ENCODE measurements at regions not wholly inside any gene's neighbourhood (a gene's known extent, or its start where the extent isn't known, plus 50 kb on each side); places are given as distances from the start of the nearest gene placed in this dataset.
A peak's percentile ranks its signal among the peaks of the same experiment; 100 is the strongest.

- intact Hi-C loops (cut with DNase I) = no loop called here
Observed at GRCh38 chr3:170751083-170751898, 118.7 kb downstream of the RPL22L1 start.

GRCh38 chr3:170750478-170750830 is 119.5 kb downstream of the RPL22L1 start:
- Histone ChIP-seq H3K27me3 (no peaks in the 10 kb centered on the region), H3K36me3 (no peaks in the 10 kb centered on the region), H3K27ac (peak overlapping the region; percentile 70), H3K4me1 (peaks cover 27% of the 10 kb centered on the region), H3K4me3 (no peak overlapping the region), H3K9me3 (no peaks in the 10 kb centered on the region)
- intact Hi-C loops (cut with DNase I) = no loop called here
- TF ChIP-seq CTCF (IDR thresholded peaks at IDR 0.05) (no peak), POLR2AphosphoS5 (IDR thresholded peaks at IDR 0.05; ENCODE audit: insufficient read depth in 1 of 2, low read depth in 1 of 2) (no peak), POLR2A (IDR thresholded peaks at IDR 0.05) (no peak)
- no peak for DNase-seq (ENCODE audit: extremely low spot score in 2 of 2)

More at GRCh38 chr3:170751083-170751898, 118.7 kb downstream of the RPL22L1 start:
- Histone ChIP-seq H3K27ac (peak overlapping the region; percentile 70), H3K27me3 (no peaks in the 10 kb centered on the region), H3K9me3 (no peaks in the 10 kb centered on the region), H3K36me3 (no peaks in the 10 kb centered on the region), H3K4me1 (peaks cover 27% of the 10 kb centered on the region), H3K4me3 (no peak overlapping the region)
- TF ChIP-seq POLR2AphosphoS5 (IDR thresholded peaks at IDR 0.05; ENCODE audit: insufficient read depth in 1 of 2, low read depth in 1 of 2) = no peak
- no peak for TF ChIP-seq POLR2A (IDR thresholded peaks at IDR 0.05)
- no peak for TF ChIP-seq CTCF (IDR thresholded peaks at IDR 0.05)
- DNase-seq (ENCODE audit: extremely low spot score in 2 of 2) = no peak

GRCh38 chr3:170749765-170750477 is 120.1 kb downstream of the RPL22L1 start:
- intact Hi-C loops (cut with DNase I) = no loop called here
- H3K36me3 ChIP-seq = no peaks in the 10 kb centered on the region
- H3K9me3 ChIP-seq = no peaks in the 10 kb centered on the region
- H3K27ac ChIP-seq = peak overlapping the region; percentile 70
- H3K27me3 ChIP-seq = no peaks in the 10 kb centered on the region
- no peak overlapping the region for H3K4me3 ChIP-seq
- TF ChIP-seq CTCF (IDR thresholded peaks at IDR 0.05) (no peak), POLR2AphosphoS5 (IDR thresholded peaks at IDR 0.05; ENCODE audit: insufficient read depth in 1 of 2, low read depth in 1 of 2) (no peak), POLR2A (IDR thresholded peaks at IDR 0.05) (no peak)
- peaks cover 27% of the 10 kb centered on the region for H3K4me1 ChIP-seq
- no peak for DNase-seq (ENCODE audit: extremely low spot score in 2 of 2)

- Histone ChIP-seq H3K36me3 (no peaks in the 10 kb centered on the region), H3K27ac (no peak overlapping the region), H3K4me1 (peaks cover 27% of the 10 kb centered on the region), H3K9me3 (no peaks in the 10 kb centered on the region), H3K4me3 (no peak overlapping the region), H3K27me3 (no peaks in the 10 kb centered on the region)
- DNase-seq (ENCODE audit: extremely low spot score in 2 of 2) = no peak
- no peak for TF ChIP-seq POLR2A (IDR thresholded peaks at IDR 0.05)
- intact Hi-C loops (cut with DNase I) = no loop called here
Observed at GRCh38 chr3:170749185-170749584, 120.8 kb downstream of the RPL22L1 start.

GRCh38 chr3:170746175-170746942 is 123.6 kb downstream of the RPL22L1 start:
- intact Hi-C loops (cut with DNase I) = no loop called here
- no peaks in the 10 kb centered on the region for H3K27me3 ChIP-seq

More at GRCh38 chr3:170746175-170746942, 123.6 kb downstream of the RPL22L1 start:
- no peaks in the 10 kb centered on the region for H3K36me3 ChIP-seq
- H3K9me3 ChIP-seq = no peaks in the 10 kb centered on the region
- H3K27ac ChIP-seq = no peak overlapping the region
- H3K4me3 ChIP-seq = no peak overlapping the region
- peaks cover 25% of the 10 kb centered on the region for H3K4me1 ChIP-seq
- DNase-seq (ENCODE audit: extremely low spot score in 2 of 2) = no peak
- TF ChIP-seq POLR2A (IDR thresholded peaks at IDR 0.05) = no peak
- no peak for TF ChIP-seq POLR2AphosphoS5 (IDR thresholded peaks at IDR 0.05; ENCODE audit: insufficient read depth in 1 of 2, low read depth in 1 of 2)
- TF ChIP-seq CTCF (IDR thresholded peaks at IDR 0.05) = no peak

Data from vagina (tissue), 2 donors.